NCI-H1417 treated with DMSO at 0.1 percent for 48 hours (cell line): ENCODE measurements at regions not wholly inside any gene's neighbourhood (a gene's known extent, or its start where the extent isn't known, plus 50 kb on each side); places are given as distances from the start of the nearest gene placed in this dataset.
"Not testable (repeated sequence)": the region's sequence is repeated elsewhere in the genome, so short reads cannot be mapped to it uniquely, and the experiment has no call there.

Experiments
- DNase-seq: peaks from one replicate; lab custom pipeline; 2025; lab: John Stamatoyannopoulos, UW

- no peak for DNase-seq
Measured at GRCh38 chr17:6257336-6257735, 177.6 kb downstream of the AIPL1 start.

GRCh38 chr17:6255322-6255721, 179.6 kb downstream of the AIPL1 start:
- DNase-seq, result no peak

GRCh38 chr17:6254036-6254435, 180.9 kb downstream of the AIPL1 start:
- no peak for DNase-seq

GRCh38 chr17:6251640-6252039, 181.5 kb downstream of the WSCD1 start:
- not testable (repeated sequence) for DNase-seq

- DNase-seq, result no peak
Measured at GRCh38 chr17:6249732-6250131, 179.6 kb downstream of the WSCD1 start.

GRCh38 chr17:6248061-6248460, 177.9 kb downstream of the WSCD1 start:
- DNase-seq, result no peak

GRCh38 chr17:6245301-6246177, 175.4 kb downstream of the WSCD1 start:
- no peak for DNase-seq

- no peak for DNase-seq
Measured at GRCh38 chr17:6244796-6245195, 174.6 kb downstream of the WSCD1 start.

- DNase-seq, result no peak
Measured at GRCh38 chr17:6244253-6244652, 174.1 kb downstream of the WSCD1 start.

- DNase-seq, result no peak
Measured at GRCh38 chr17:6243186-6243585, 173.0 kb downstream of the WSCD1 start.

- DNase-seq, result no peak
Measured at GRCh38 chr17:6241996-6242395, 171.8 kb downstream of the WSCD1 start.

- DNase-seq, result no peak
Measured at GRCh38 chr17:6241381-6241780, 171.2 kb downstream of the WSCD1 start.

GRCh38 chr17:6240601-6241000, 170.4 kb downstream of the WSCD1 start:
- DNase-seq, result no peak

GRCh38 chr17:6240001-6240400, 169.8 kb downstream of the WSCD1 start:
- DNase-seq, result no peak

- no peak for DNase-seq
Measured at GRCh38 chr17:6239241-6239798, 169.1 kb downstream of the WSCD1 start.

- DNase-seq, result no peak
Measured at GRCh38 chr17:6233856-6234255, 163.7 kb downstream of the WSCD1 start.

- no peak for DNase-seq
Measured at GRCh38 chr17:6233339-6233738, 163.2 kb downstream of the WSCD1 start.

- no peak for DNase-seq
Measured at GRCh38 chr17:6232732-6233101, 162.5 kb downstream of the WSCD1 start.

- DNase-seq, result no peak
Measured at GRCh38 chr17:6231886-6232731, 161.9 kb downstream of the WSCD1 start.

GRCh38 chr17:6231465-6231864, 161.3 kb downstream of the WSCD1 start:
- no peak for DNase-seq

GRCh38 chr17:6218333-6218732, 148.2 kb downstream of the WSCD1 start:
- no peak for DNase-seq

GRCh38 chr17:6215071-6216035, 145.2 kb downstream of the WSCD1 start:
- DNase-seq, result no peak
